Fibroblast of the aortic adventitia (primary cell): ENCODE measurements at regions not wholly inside any gene's neighbourhood (a gene's known extent, or its start where the extent isn't known, plus 50 kb on each side); places are given as distances from the start of the nearest gene placed in this dataset.

Experiments
- DNase-seq: peaks from one replicate; pipeline ENCODE4 v3.0.0-alpha.2; 2010; ENCODE audit warnings: low read depth
- H3K4me3 ChIP-seq: 2 replicates; pipeline ENCODE4 v1.5.1; 2011; ENCODE audit warnings: low read depth, mild to moderate bottlenecking, control low read depth, low read length, moderate library complexity
- CTCF ChIP-seq: IDR thresholded peaks from 2 replicates; pipeline ENCODE4 v1.5.1; 2011; ENCODE audit warnings: mild to moderate bottlenecking, low read length, control low read depth, inconsistent platforms; ENCODE audit not compliant: insufficient read depth

- H3K4me3 ChIP-seq: no peak overlapping the region
- TF ChIP-seq CTCF: no peak
- no peak for DNase-seq
Measured at GRCh38 chr9:13744261-13744901, 464.9 kb upstream of the MPDZ start.

GRCh38 chr9:13737885-13738284 lies 458.4 kb upstream of the MPDZ start:
- TF ChIP-seq CTCF: no peak
- H3K4me3 ChIP-seq: no peak overlapping the region
- no peak for DNase-seq

- no peak for TF ChIP-seq CTCF
- DNase-seq: no peak
- H3K4me3 ChIP-seq: no peak overlapping the region
Measured at GRCh38 chr9:13735181-13735580, 455.7 kb upstream of the MPDZ start.

GRCh38 chr9:13734601-13735000 lies 455.1 kb upstream of the MPDZ start:
- DNase-seq: no peak
- no peak overlapping the region for H3K4me3 ChIP-seq
- TF ChIP-seq CTCF: no peak

GRCh38 chr9:13732290-13732689 lies 452.8 kb upstream of the MPDZ start:
- TF ChIP-seq CTCF: no peak
- no peak for DNase-seq

GRCh38 chr9:13731637-13732036 lies 452.1 kb upstream of the MPDZ start:
- no peak for TF ChIP-seq CTCF
- no peak overlapping the region for H3K4me3 ChIP-seq
- DNase-seq: no peak

More at GRCh38 chr9:13732290-13732689, 452.8 kb upstream of the MPDZ start:
- H3K4me3 ChIP-seq: no peak overlapping the region

GRCh38 chr9:13729955-13730354 lies 450.5 kb upstream of the MPDZ start:
- H3K4me3 ChIP-seq: no peak overlapping the region
- no peak for TF ChIP-seq CTCF
- DNase-seq: no peak
